ENCODE measurements at regions not wholly inside any gene's neighbourhood (a gene's known extent, or its start where the extent isn't known, plus 50 kb on each side); places are given as distances from the start of the nearest gene placed in this dataset.

GRCh38 chr1:208587110-208587509 lies 342.9 kb upstream of the PLXNA2 start (continued):
- TF ChIP-seq POLR2AphosphoS5 (IDR thresholded peaks at IDR 0.05; ENCODE audit: low read depth) (no peak), EZH2phosphoT487 (IDR thresholded peaks at IDR 0.05; ENCODE audit: unreplicated experiment) (no peak), JUNB (IDR thresholded peaks at IDR 0.05; ENCODE audit: unreplicated experiment) (no peak), CREB1 (CRISPR knock-in tag; IDR thresholded peaks at IDR 0.05; ENCODE audit: low read depth) (no peak), ZNF462 (CRISPR knock-in tag; IDR thresholded peaks at IDR 0.05) (no peak), EZH2 (IDR thresholded peaks at IDR 0.05; ENCODE audit: low read depth, unreplicated experiment) (no peak)

- H3K4me3 Mint-ChIP-seq: no peak overlapping the region
- no peak overlapping the region for H3K27ac Mint-ChIP-seq
- DNase-seq (ENCODE audit: low spot score) (no peak), ATAC-seq (no peak)
- H3K36me3 ChIP-seq (ENCODE audit: insufficient read depth): no peaks in the 10 kb centered on the region
- H2AFZ ChIP-seq: no peak overlapping the region
- no peak overlapping the region for H3K4me2 ChIP-seq
- no peak overlapping the region for H3K27ac ChIP-seq (ENCODE audit: low read depth)
- no peak overlapping the region for H3K4me3 ChIP-seq
- no peaks in the 10 kb centered on the region for H3F3A ChIP-seq (replicated peaks; ENCODE audit: low read depth)
- H4K20me1 ChIP-seq (replicated peaks; ENCODE audit: insufficient read depth): no peaks in the 10 kb centered on the region; the same call in 1 of the 2 replicates
- no peaks in the 10 kb centered on the region for H3K4me1 ChIP-seq (ENCODE audit: insufficient read depth)
- H3K27me3 Mint-ChIP-seq (ENCODE audit: insufficient read depth, low read depth, poor library complexity): no peaks in the 10 kb centered on the region
- TF ChIP-seq CREB1 (CRISPR knock-in tag; IDR thresholded peaks at IDR 0.05; ENCODE audit: low read depth): no peak
- no peak for TF ChIP-seq EZH2phosphoT487 (IDR thresholded peaks at IDR 0.05; ENCODE audit: unreplicated experiment)
- no peak for TF ChIP-seq POLR2AphosphoS5 (IDR thresholded peaks at IDR 0.05; ENCODE audit: low read depth)
- TF ChIP-seq JUNB (IDR thresholded peaks at IDR 0.05; ENCODE audit: unreplicated experiment): no peak
- TF ChIP-seq ETS1 (IDR thresholded peaks at IDR 0.05): no peak
- no peak for TF ChIP-seq STAT1 (IDR thresholded peaks at IDR 0.05; ENCODE audit: unreplicated experiment)
- no peak for TF ChIP-seq CTCF (conservative IDR thresholded peaks at IDR 0.05; ENCODE audit: low read depth in 2 of 2)
- TF ChIP-seq REST (IDR thresholded peaks at IDR 0.05; ENCODE audit: unreplicated experiment): no peak
- TF ChIP-seq NANOG (IDR thresholded peaks at IDR 0.05; ENCODE audit: borderline replicate concordance): no peak
- TF ChIP-seq EZH2 (IDR thresholded peaks at IDR 0.05; ENCODE audit: low read depth, unreplicated experiment): no peak
- no peak for TF ChIP-seq ZNF114 (CRISPR knock-in tag; IDR thresholded peaks at IDR 0.05)
- no peaks in the 10 kb centered on the region for H3K36me3 Mint-ChIP-seq (ENCODE audit: low read depth)
- H3K9me3 Mint-ChIP-seq: no peaks in the 10 kb centered on the region
- peaks cover 11% of the 10 kb centered on the region for H3K4me1 Mint-ChIP-seq
- no peaks in the 10 kb centered on the region for H3K9me2 ChIP-seq (ENCODE audit: insufficient read depth)
- H3K27me3 ChIP-seq (ENCODE audit: insufficient read depth): no peaks in the 10 kb centered on the region
- H3K79me2 ChIP-seq (replicated peaks; ENCODE audit: insufficient read depth): no peaks in the 10 kb centered on the region
Observed at GRCh38 chr1:208593306-208594006, 349.3 kb upstream of the PLXNA2 start.

Data from GM23338 (cell line).